ENCODE measurements at regions not wholly inside any gene's neighbourhood (a gene's known extent, or its start where the extent isn't known, plus 50 kb on each side); places are given as distances from the start of the nearest gene placed in this dataset.

GRCh38 chr5:143498821-143499220, 95.3 kb upstream of the NR3C1 start:
- no peak for DNase-seq

- DNase-seq: no peak
These were observed 94.3 kb upstream of the NR3C1 start for GRCh38 chr5:143497749-143498148.

- DNase-seq: no peak
These were observed 93.5 kb upstream of the NR3C1 start for GRCh38 chr5:143496943-143497342.

- no peak for DNase-seq
These were observed 92.4 kb upstream of the NR3C1 start for GRCh38 chr5:143495821-143496275.

- no peak for DNase-seq
These were observed 91.6 kb upstream of the NR3C1 start for GRCh38 chr5:143495110-143495509.

GRCh38 chr5:143494595-143494994, 91.1 kb upstream of the NR3C1 start:
- DNase-seq: no peak

GRCh38 chr5:143494162-143494561, 90.7 kb upstream of the NR3C1 start:
- no peak for DNase-seq

GRCh38 chr5:143492783-143493182, 89.3 kb upstream of the NR3C1 start:
- no peak for DNase-seq

- DNase-seq: no peak
These were observed 88.2 kb upstream of the NR3C1 start for GRCh38 chr5:143491646-143492045.

GRCh38 chr5:143488381-143488780, 84.9 kb upstream of the NR3C1 start:
- no peak for DNase-seq

GRCh38 chr5:143484601-143485000, 81.1 kb upstream of the NR3C1 start:
- DNase-seq: no peak

GRCh38 chr5:143481697-143482531, 78.4 kb upstream of the NR3C1 start:
- no peak for DNase-seq

- no peak for DNase-seq
These were observed 76.5 kb upstream of the NR3C1 start for GRCh38 chr5:143480001-143480400.

GRCh38 chr5:143479394-143479793, 75.9 kb upstream of the NR3C1 start:
- DNase-seq: no peak

GRCh38 chr5:143476601-143477211, 73.2 kb upstream of the NR3C1 start:
- DNase-seq: no peak

GRCh38 chr5:143474616-143475015, 71.1 kb upstream of the NR3C1 start:
- DNase-seq: no peak

- DNase-seq: no peak
These were observed 70.0 kb upstream of the NR3C1 start for GRCh38 chr5:143473481-143473880.

GRCh38 chr5:143472576-143472975, 69.1 kb upstream of the NR3C1 start:
- DNase-seq: no peak

GRCh38 chr5:143471666-143472464, 68.4 kb upstream of the NR3C1 start:
- no peak for DNase-seq

GRCh38 chr5:143471041-143471509, 67.6 kb upstream of the NR3C1 start:
- DNase-seq: no peak

GRCh38 chr5:143470120-143470519, 66.6 kb upstream of the NR3C1 start:
- no peak for DNase-seq

- no peak for DNase-seq
These were observed 65.6 kb upstream of the NR3C1 start for GRCh38 chr5:143469125-143469524.

Measured in nucleus accumbens (tissue), 56 donors.